Endometrium (tissue), 2 donors: ENCODE measurements at regions not wholly inside any gene's neighbourhood (a gene's known extent, or its start where the extent isn't known, plus 50 kb on each side); places are given as distances from the start of the nearest gene placed in this dataset.
"Not testable (repeated sequence)": the region's sequence is repeated elsewhere in the genome, so short reads cannot be mapped to it uniquely, and the experiment has no call there.

Experiments used
- FAIRE-seq: peaks from 2 replicates; lab custom pipeline; 2012; peaks lifted over from hg19 to GRCh38; lab: Jason Lieb, UNC
- donor health status: control.
- donor health status: control.

GRCh38 chr6:2302482-2302881, 57.1 kb upstream of the GMDS start:
- FAIRE-seq: not testable (repeated sequence)

- no peak for FAIRE-seq
Measured at GRCh38 chr6:2296781-2297180, 51.4 kb upstream of the GMDS start.
